GM23338 (cell line): ENCODE measurements at regions not wholly inside any gene's neighbourhood (a gene's known extent, or its start where the extent isn't known, plus 50 kb on each side); places are given as distances from the start of the nearest gene placed in this dataset.

Source experiments
- ATAC-seq: fragments of 200-7000 bp; cut with Tn5 transposase; 3 replicates; pipeline ENCODE4 v1.9.1; 2020
- DNase-seq: peaks from one replicate; pipeline ENCODE4 v3.0.0-alpha.2; 2015; ENCODE audit warnings: low spot score
- H2AFZ ChIP-seq: fragments of 200-600 bp; sonication (generic); 2 replicates; pipeline ENCODE4 v1.8.0; 2016; ENCODE audit warnings: antibody characterized with exemption, mild to moderate bottlenecking, moderate library complexity
- H3F3A ChIP-seq: fragments of 200-600 bp; sonication (generic); replicated peaks from 2 replicates; pipeline ENCODE4 v1.8.0; 2017; ENCODE audit warnings: antibody characterized with exemption, mixed run types, low read depth
- H3K27ac ChIP-seq: fragments of 200-600 bp; sonication (generic); 2 replicates; pipeline ENCODE4 v1.6.1; 2016; ENCODE audit warnings: low read depth
- H3K27me3 ChIP-seq: fragments of 200-600 bp; sonication (generic); 2 replicates; pipeline ENCODE4 v1.8.0; 2016; ENCODE audit warnings: mild to moderate bottlenecking, mixed run types, moderate library complexity; ENCODE audit not compliant: insufficient read depth
- H3K36me3 ChIP-seq: fragments of 200-600 bp; sonication (generic); 2 replicates; pipeline ENCODE4 v1.8.0; 2016; ENCODE audit warnings: mild to moderate bottlenecking; ENCODE audit not compliant: insufficient read depth
- H3K4me1 ChIP-seq: fragments of 200-600 bp; sonication (generic); 2 replicates; pipeline ENCODE4 v1.8.0; 2016; ENCODE audit warnings: mild to moderate bottlenecking, moderate library complexity; ENCODE audit not compliant: insufficient read depth
- H3K4me2 ChIP-seq: fragments of 200-600 bp; sonication (generic); 2 replicates; pipeline ENCODE4 v1.7.1; 2017; ENCODE audit warnings: mixed run types
- H3K4me3 ChIP-seq: fragments of 200-600 bp; sonication (generic); 2 replicates; pipeline ENCODE4 v1.6.1; 2016; ENCODE audit warnings: mixed run types
- H3K79me2 ChIP-seq: fragments of 200-600 bp; sonication (generic); replicated peaks from 2 replicates; pipeline ENCODE4 v1.8.0; 2017; ENCODE audit warnings: mild to moderate bottlenecking; ENCODE audit not compliant: insufficient read depth
- H3K9me2 ChIP-seq: fragments of 200-600 bp; sonication (generic); 2 replicates; pipeline ENCODE4 v1.8.0; 2017; ENCODE audit not compliant: insufficient read depth
- H4K20me1 ChIP-seq: fragments of 200-600 bp; sonication (generic); replicated peaks from 2 replicates; pipeline ENCODE4 v1.8.0; 2017; ENCODE audit warnings: mild to moderate bottlenecking; ENCODE audit not compliant: insufficient read depth
- H3K27ac Mint-ChIP-seq: 2 replicates; pipeline ENCODE4 v1.8.0; 2020; ENCODE audit warnings: inconsistent platforms, mild to moderate bottlenecking, moderate library complexity, mixed read lengths
- H3K27me3 Mint-ChIP-seq: 3 replicates; pipeline ENCODE4 v1.8.0; 2022; ENCODE audit warnings: low read depth, mild to moderate bottlenecking, moderate library complexity, mixed read lengths, inconsistent platforms; ENCODE audit not compliant: insufficient read depth, poor library complexity
- H3K36me3 Mint-ChIP-seq: 3 replicates; pipeline ENCODE4 v1.8.0; 2021; ENCODE audit warnings: low read depth, mild to moderate bottlenecking, inconsistent platforms, moderate library complexity, mixed read lengths
- H3K4me1 Mint-ChIP-seq: 3 replicates; pipeline ENCODE4 v1.8.0; 2020; ENCODE audit warnings: mild to moderate bottlenecking, inconsistent platforms, mixed read lengths
- H3K4me3 Mint-ChIP-seq: 3 replicates; pipeline ENCODE4 v1.8.0; 2021; ENCODE audit warnings: moderate library complexity, mild to moderate bottlenecking, inconsistent platforms, mixed read lengths
- H3K9me3 Mint-ChIP-seq: 3 replicates; pipeline ENCODE4 v1.8.0; 2020; ENCODE audit warnings: moderate library complexity, mild to moderate bottlenecking, inconsistent platforms, mixed read lengths
- CTCF ChIP-seq, 2 experiments: fragments of 200-600 bp in 1 of 2; sonication (generic) in 1 of 2; conservative IDR thresholded peaks; 2 replicates each; pipeline versions ENCODE4 v1.5.1 to v1.6.1; 2016 to 2017; ENCODE audit warnings: antibody characterized with exemption in 2 of 2, low read depth in 2 of 2, mild to moderate bottlenecking in 2 of 2, moderate library complexity in 1 of 2
- ETS1 ChIP-seq: IDR thresholded peaks from 2 replicates; pipeline ENCODE4 v1.6.1; 2016; ENCODE audit warnings: antibody characterized with exemption
- EZH2phosphoT487 ChIP-seq: fragments of 200-600 bp; sonication (generic); IDR thresholded peaks from one replicate; pipeline ENCODE4 v1.8.1; 2018; ENCODE audit warnings: antibody characterized with exemption; ENCODE audit not compliant: unreplicated experiment
- JUNB ChIP-seq: IDR thresholded peaks from one replicate; pipeline ENCODE4 v1.6.1; 2016; ENCODE audit warnings: antibody characterized with exemption; ENCODE audit not compliant: unreplicated experiment
- NANOG ChIP-seq: IDR thresholded peaks from 2 replicates; pipeline ENCODE4 v1.6.1; 2016; ENCODE audit warnings: antibody characterized with exemption, borderline replicate concordance
- POLR2AphosphoS5 ChIP-seq: IDR thresholded peaks from 2 replicates; pipeline ENCODE4 v1.6.1; 2016; ENCODE audit warnings: antibody characterized with exemption, low read depth
- REST ChIP-seq: IDR thresholded peaks from one replicate; pipeline ENCODE4 v1.6.1; 2018; ENCODE audit warnings: antibody characterized with exemption; ENCODE audit not compliant: unreplicated experiment
- ZNF331 ChIP-seq: fragments of 250-450 bp; sonication (Bioruptor Pico); IDR thresholded peaks from 2 replicates; pipeline ENCODE4 v1.5.0; 2020; ENCODE audit warnings: low read depth, mild to moderate bottlenecking, moderate library complexity

- TF ChIP-seq ETS1, result no peak
- TF ChIP-seq CTCF (conservative IDR thresholded peaks at IDR 0.05; ENCODE audit: low read depth in 2 of 2), result no peak
- TF ChIP-seq EZH2phosphoT487, result no peak
Measured at GRCh38 chr10:18786478-18786877, 127.2 kb downstream of the ARL5B start (continued).

GRCh38 chr10:18793951-18794350 is 134.7 kb downstream of the ARL5B start:
- Histone ChIP-seq H3K4me2 (no peak overlapping the region), H3K27ac (no peak overlapping the region), H3K9me2 (peaks cover 9% of the 10 kb centered on the region), H3K4me1 (no peaks in the 10 kb centered on the region), H4K20me1 (no peaks in the 10 kb centered on the region), H3K36me3 (no peaks in the 10 kb centered on the region), H3F3A (no peaks in the 10 kb centered on the region), H2AFZ (no peak overlapping the region), H3K79me2 (no peaks in the 10 kb centered on the region), H3K27me3 (no peaks in the 10 kb centered on the region), H3K4me3 (no peak overlapping the region)
- no peaks in the 10 kb centered on the region for H3K4me1 Mint-ChIP-seq
- no peak for ATAC-seq
- H3K27ac Mint-ChIP-seq, result no peak overlapping the region
- peak; percentile 54 for DNase-seq
- peaks cover 6% of the 10 kb centered on the region; the same call in 1 of the 3 replicates for H3K36me3 Mint-ChIP-seq
- TF ChIP-seq CTCF (conservative IDR thresholded peaks at IDR 0.05; ENCODE audit: low read depth in 2 of 2) (peak; percentile 61 to 62), POLR2AphosphoS5 (no peak)
- H3K9me3 Mint-ChIP-seq, result peaks cover 10% of the 10 kb centered on the region
- H3K4me3 Mint-ChIP-seq, result no peak overlapping the region
- no peaks in the 10 kb centered on the region for H3K27me3 Mint-ChIP-seq

- Histone ChIP-seq H2AFZ (no peak overlapping the region; the same call in 1 of the 2 replicates), H3K4me1 (no peaks in the 10 kb centered on the region), H3K4me2 (no peak overlapping the region), H3K79me2 (no peaks in the 10 kb centered on the region), H3K27ac (no peak overlapping the region), H3K27me3 (no peaks in the 10 kb centered on the region), H3F3A (no peaks in the 10 kb centered on the region), H4K20me1 (no peaks in the 10 kb centered on the region), H3K4me3 (no peak overlapping the region), H3K9me2 (peaks cover 9% of the 10 kb centered on the region), H3K36me3 (no peaks in the 10 kb centered on the region)
- Mint-ChIP-seq H3K4me3 (no peak overlapping the region), H3K27me3 (no peaks in the 10 kb centered on the region), H3K9me3 (no peaks in the 10 kb centered on the region), H3K4me1 (no peaks in the 10 kb centered on the region), H3K27ac (no peak overlapping the region), H3K36me3 (no peaks in the 10 kb centered on the region)
- ATAC-seq (no peak), DNase-seq (no peak)
- TF ChIP-seq ZNF331 (CRISPR knock-in tag) (no peak), NANOG (no peak), REST (no peak), JUNB (no peak)
Measured at GRCh38 chr10:18795549-18795948, 136.3 kb downstream of the ARL5B start.
